ENCODE measurements at regions not wholly inside any gene's neighbourhood (a gene's known extent, or its start where the extent isn't known, plus 50 kb on each side); places are given as distances from the start of the nearest gene placed in this dataset.

GRCh38 chr5:4772591-4772990, 367.5 kb upstream of the ADAMTS16 start:
- H2AFZ ChIP-seq (ENCODE audit: insufficient read depth, low read depth, low read length, poor library complexity, severe bottlenecking), result no peak overlapping the region
- no peak overlapping the region for H3K4me3 Mint-ChIP-seq
- H3K9me3 Mint-ChIP-seq (ENCODE audit: insufficient read depth), result peaks cover 2% of the 10 kb centered on the region
- intact Hi-C loops (cut with micrococcal nuclease), result no loop called here
- peaks cover 0 to 3% (median 2%) of the 10 kb centered on the region in 3 donors for H3K9me3 ChIP-seq (ENCODE audit: control extremely low read depth in 1 of 3, control insufficient read depth in 2 of 3, insufficient read depth in 1 of 3, low read length in 2 of 3)
- no peak overlapping the region for H3K27ac ChIP-seq (ENCODE audit: low read length in 2 of 2)
- no peaks in the 10 kb centered on the region for H3K36me3 ChIP-seq (replicated peaks in 1 of 2; ENCODE audit: control extremely low read depth in 1 of 2, control insufficient read depth in 1 of 2, extremely low read depth in 1 of 2, insufficient read depth in 2 of 2, low read length in 1 of 2)
- ChIA-PET POLR2A (no interaction called here), CTCF (no interaction called here)
- H3K4me1 Mint-ChIP-seq, result no peaks in the 10 kb centered on the region
- H4K20me1 ChIP-seq (ENCODE audit: control insufficient read depth, insufficient read depth, low read length, poor library complexity, severe bottlenecking), result no peaks in the 10 kb centered on the region
- no peaks in the 10 kb centered on the region for H3K79me2 ChIP-seq (ENCODE audit: control insufficient read depth, insufficient read depth, low read length)
- H3K27ac Mint-ChIP-seq, result no peak overlapping the region
- no peak overlapping the region for H3K9ac ChIP-seq (ENCODE audit: low read length)
- no peak overlapping the region for H3K4me3 ChIP-seq (ENCODE audit: control extremely low read depth in 1 of 5, extremely low read depth in 1 of 5, insufficient read depth in 1 of 5, low read depth in 2 of 5, low read length in 4 of 5)
- WGBS (ENCODE audit: insufficient coverage), result no CpG with 5 or more reads among the region's 1 CpG
- no peaks in the 10 kb centered on the region for H3K4me1 ChIP-seq (ENCODE audit: control insufficient read depth in 2 of 2, insufficient read depth in 2 of 2, low read length in 2 of 2)
- no peak for ATAC-seq (ENCODE audit: low read depth)
- H3K27me3 ChIP-seq (replicated peaks in 1 of 4; ENCODE audit: control extremely low read depth in 1 of 4, control insufficient read depth in 3 of 4, insufficient read depth in 4 of 4, low read length in 3 of 4), result no peaks in the 10 kb centered on the region
- no peak overlapping the region for H3K4me2 ChIP-seq (replicated peaks; ENCODE audit: low read depth, low read length, poor library complexity, severe bottlenecking)
- TF ChIP-seq EZH2 (IDR thresholded peaks at IDR 0.05; ENCODE audit: borderline replicate concordance, insufficient read depth, low read depth, low read length, poor library complexity, severe bottlenecking) (no peak), CTCF (IDR thresholded peaks at IDR 0.05) (no peak)
- DNase-seq, result no peak
- no peaks in the 10 kb centered on the region for H3K27me3 Mint-ChIP-seq

GRCh38 chr5:4773827-4774317, 366.3 kb upstream of the ADAMTS16 start:
- Mint-ChIP-seq H3K9me3 (ENCODE audit: insufficient read depth) (peaks cover 2% of the 10 kb centered on the region), H3K27ac (no peak overlapping the region), H3K27me3 (no peaks in the 10 kb centered on the region), H3K4me3 (no peak overlapping the region), H3K4me1 (no peaks in the 10 kb centered on the region)
- no peak overlapping the region for H3K4me3 ChIP-seq (ENCODE audit: control extremely low read depth in 1 of 5, extremely low read depth in 1 of 5, insufficient read depth in 1 of 5, low read depth in 2 of 5, low read length in 4 of 5)
- H2AFZ ChIP-seq (ENCODE audit: insufficient read depth, low read depth, low read length, poor library complexity, severe bottlenecking), result no peak overlapping the region
- no peaks in the 10 kb centered on the region for H3K36me3 ChIP-seq (replicated peaks in 1 of 2; ENCODE audit: control extremely low read depth in 1 of 2, control insufficient read depth in 1 of 2, extremely low read depth in 1 of 2, insufficient read depth in 2 of 2, low read length in 1 of 2)
- H3K4me1 ChIP-seq (ENCODE audit: control insufficient read depth in 2 of 2, insufficient read depth in 2 of 2, low read length in 2 of 2), result no peaks in the 10 kb centered on the region
- no peak for DNase-seq
- no peaks in the 10 kb centered on the region for H3K79me2 ChIP-seq (ENCODE audit: control insufficient read depth, insufficient read depth, low read length)
- ATAC-seq (ENCODE audit: low read depth), result no peak
- H3K4me2 ChIP-seq (replicated peaks; ENCODE audit: low read depth, low read length, poor library complexity, severe bottlenecking), result no peak overlapping the region
- H3K9ac ChIP-seq (ENCODE audit: low read length), result no peak overlapping the region
- intact Hi-C loops (cut with micrococcal nuclease), result no loop called here
- H3K27me3 ChIP-seq (replicated peaks in 1 of 4; ENCODE audit: control extremely low read depth in 1 of 4, control insufficient read depth in 3 of 4, insufficient read depth in 4 of 4, low read length in 3 of 4), result no peaks in the 10 kb centered on the region
- H3K27ac ChIP-seq (ENCODE audit: low read length in 2 of 2), result no peak overlapping the region
- H4K20me1 ChIP-seq (ENCODE audit: control insufficient read depth, insufficient read depth, low read length, poor library complexity, severe bottlenecking), result no peaks in the 10 kb centered on the region
- 83% methylated on average over 1 of the region's 1 CpG for WGBS (ENCODE audit: insufficient coverage)
- TF ChIP-seq EZH2 (IDR thresholded peaks at IDR 0.05; ENCODE audit: borderline replicate concordance, insufficient read depth, low read depth, low read length, poor library complexity, severe bottlenecking) (no peak), CTCF (IDR thresholded peaks at IDR 0.05) (no peak)
- ChIA-PET CTCF (no interaction called here), POLR2A (no interaction called here)
- H3K9me3 ChIP-seq (ENCODE audit: control extremely low read depth in 1 of 3, control insufficient read depth in 2 of 3, insufficient read depth in 1 of 3, low read length in 2 of 3), result peaks cover 0 to 2% (median 0%) of the 10 kb centered on the region in 3 donors
